NCI-H1105 (cell line): ENCODE measurements at regions not wholly inside any gene's neighbourhood (a gene's known extent, or its start where the extent isn't known, plus 50 kb on each side); places are given as distances from the start of the nearest gene placed in this dataset.

Source experiments
- DNase-seq: peaks from one replicate; lab custom pipeline; 2025; lab: John Stamatoyannopoulos, UW

DNA sequence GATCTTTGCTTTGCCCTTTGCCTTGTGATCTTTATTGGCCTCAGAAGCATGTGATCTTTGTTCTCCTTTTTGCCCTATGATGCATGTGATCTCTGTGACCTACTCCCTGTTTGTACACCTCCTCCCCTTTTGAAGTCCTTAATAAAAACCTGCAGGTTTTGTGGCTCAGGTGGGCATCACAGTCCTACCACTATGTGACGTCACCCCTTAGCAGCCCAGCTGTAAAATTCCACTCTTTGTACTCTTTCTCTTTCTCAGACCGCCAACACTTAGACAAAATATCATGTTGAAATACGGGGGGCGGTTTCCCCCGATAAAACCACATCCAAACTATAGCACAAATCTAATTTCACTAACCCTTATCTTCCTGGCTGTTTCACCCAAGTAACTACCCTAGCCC lies 76.7 kb upstream of the RAPGEF4 start:
- no peak for DNase-seq

DNA sequence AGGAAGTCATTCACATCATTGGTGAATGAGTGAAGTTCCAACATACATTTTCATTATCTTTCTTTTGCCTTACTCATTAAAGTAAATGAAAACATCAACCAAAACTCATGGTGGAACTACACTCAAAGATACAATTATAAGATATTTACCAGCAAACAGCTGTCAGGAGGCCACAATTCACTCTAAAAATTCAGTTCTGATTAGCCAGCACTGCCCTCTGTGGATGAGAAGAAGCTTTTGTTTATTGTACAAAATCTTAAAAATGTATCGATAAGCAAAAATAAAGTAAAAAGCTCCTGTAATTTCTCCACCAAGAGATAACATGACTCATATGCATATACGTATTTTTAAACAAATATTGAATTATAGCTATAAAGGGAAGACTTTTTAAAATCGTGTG lies 73.5 kb upstream of the RAPGEF4 start:
- no peak for DNase-seq

DNA sequence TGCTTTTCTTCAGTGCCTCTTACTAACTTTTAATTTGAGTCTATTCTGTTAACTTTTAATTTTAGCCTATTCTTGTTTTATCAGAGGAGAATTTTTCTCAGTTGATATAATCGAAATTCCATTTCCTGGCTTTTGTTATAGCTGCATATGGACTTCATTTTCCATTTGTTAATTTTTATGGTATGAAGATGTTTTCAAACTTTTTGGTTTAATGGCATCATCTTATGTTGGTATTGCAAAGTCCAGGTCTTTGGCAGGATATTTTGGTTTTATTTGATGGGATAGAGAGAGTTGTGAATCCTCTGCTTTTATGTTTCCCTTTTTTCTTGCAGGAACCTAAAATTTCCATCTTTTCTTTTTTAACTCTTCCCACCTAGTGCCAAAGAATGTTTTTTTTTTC lies 70.9 kb upstream of the RAPGEF4 start:
- no peak for DNase-seq

DNA sequence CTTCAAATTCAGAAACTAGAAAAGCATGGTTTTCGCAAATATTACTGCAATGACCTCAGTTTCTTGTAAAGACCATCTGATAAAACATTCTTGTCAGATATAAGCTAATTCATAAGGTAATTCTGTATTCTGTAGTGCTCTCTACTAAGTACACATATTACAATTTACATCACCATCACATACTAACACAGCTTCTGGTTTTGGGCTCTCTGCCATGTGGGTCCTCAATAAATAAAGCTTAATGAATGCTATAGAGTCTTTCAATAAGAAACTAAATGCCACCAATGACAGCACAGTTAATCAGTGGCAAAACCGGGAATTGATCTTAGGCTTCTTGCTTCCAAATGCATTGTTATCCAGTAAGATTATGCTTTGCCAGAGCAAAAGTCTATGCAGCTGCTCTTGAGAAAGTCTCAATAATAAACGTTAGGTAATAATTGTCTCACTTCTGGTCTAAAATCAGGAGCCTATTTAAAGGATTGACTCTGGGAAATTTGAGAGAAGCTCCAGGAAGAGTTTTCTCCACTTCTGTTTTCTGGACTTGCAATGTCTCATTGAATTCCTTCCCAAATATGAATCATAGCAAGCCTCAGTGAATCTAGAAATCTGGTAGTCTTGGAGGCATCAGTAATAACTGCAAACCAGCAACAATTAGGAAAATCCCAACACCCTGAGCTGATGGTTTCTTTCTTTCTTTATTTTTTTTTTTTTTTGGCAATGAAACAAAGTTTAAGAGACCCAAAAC lies 67.9 kb upstream of the RAPGEF4 start:
- no peak for DNase-seq

DNA sequence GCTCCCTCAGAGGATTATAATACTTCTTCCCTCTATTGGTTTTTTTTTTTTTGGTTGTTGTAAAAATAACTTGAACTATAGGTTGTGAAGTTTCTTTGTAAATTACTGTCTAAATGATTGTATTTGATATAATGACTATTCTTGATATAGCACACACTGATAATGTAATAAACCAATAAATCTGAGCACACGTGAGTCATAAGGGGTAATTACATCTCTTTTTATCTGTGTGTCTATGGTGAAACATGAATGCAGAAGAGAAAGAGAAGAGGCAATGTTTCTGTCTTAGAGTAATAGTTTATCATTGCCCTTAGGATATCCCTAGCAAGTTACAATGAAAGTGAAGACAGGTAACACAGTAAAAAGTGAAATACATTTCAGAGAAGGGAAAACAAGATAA lies 64.1 kb upstream of the RAPGEF4 start:
- no peak for DNase-seq

DNA sequence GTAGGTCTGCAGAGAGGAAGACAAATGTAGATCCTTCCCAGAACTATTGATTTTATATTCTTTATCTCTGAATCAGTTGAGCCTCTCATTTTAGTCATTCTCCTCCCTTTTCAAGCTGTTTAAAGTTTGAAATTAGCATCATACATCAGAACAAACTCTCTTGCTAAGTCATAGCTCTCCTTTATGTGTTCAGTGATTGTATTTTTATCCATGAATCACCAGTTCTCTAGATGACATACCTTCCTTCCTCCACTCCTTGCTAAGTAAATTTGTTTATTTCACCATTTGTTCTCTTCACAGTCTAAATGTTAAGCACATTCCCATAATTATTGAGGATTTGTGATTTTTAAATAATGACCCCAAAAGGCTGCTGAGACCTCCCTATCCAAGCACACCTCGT lies 63.5 kb upstream of the RAPGEF4 start:
- DNase-seq, result no peak

DNA sequence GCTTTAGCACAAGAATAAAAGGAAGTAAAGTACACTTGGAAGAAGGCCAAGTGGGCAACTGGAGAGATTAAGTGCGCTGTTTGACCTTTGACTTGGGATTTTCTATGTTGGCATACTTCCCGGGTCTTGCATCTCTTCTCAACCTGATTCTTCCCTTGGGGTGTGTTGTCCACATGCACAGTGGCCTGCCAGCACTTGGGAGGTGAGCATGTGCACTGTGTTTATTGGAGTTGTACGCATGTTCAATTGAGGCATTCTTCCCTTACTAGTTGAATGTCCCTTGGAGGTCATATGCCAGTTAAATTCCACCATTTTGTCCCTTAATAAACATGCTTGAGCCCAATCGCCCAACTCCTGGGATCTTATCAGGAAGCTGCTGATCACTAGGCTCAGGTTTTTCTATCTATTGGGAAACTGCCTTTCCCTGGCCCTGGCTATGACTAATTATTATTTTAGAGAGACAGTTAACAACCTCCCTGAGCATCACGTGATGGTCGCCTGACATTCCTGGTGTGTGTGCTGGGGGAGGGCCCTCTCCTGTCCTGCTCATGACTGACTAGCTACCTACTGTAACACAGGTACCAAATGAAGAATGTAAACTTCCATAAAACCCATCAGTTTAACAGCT lies 62.5 kb upstream of the RAPGEF4 start:
- no peak for DNase-seq

DNA sequence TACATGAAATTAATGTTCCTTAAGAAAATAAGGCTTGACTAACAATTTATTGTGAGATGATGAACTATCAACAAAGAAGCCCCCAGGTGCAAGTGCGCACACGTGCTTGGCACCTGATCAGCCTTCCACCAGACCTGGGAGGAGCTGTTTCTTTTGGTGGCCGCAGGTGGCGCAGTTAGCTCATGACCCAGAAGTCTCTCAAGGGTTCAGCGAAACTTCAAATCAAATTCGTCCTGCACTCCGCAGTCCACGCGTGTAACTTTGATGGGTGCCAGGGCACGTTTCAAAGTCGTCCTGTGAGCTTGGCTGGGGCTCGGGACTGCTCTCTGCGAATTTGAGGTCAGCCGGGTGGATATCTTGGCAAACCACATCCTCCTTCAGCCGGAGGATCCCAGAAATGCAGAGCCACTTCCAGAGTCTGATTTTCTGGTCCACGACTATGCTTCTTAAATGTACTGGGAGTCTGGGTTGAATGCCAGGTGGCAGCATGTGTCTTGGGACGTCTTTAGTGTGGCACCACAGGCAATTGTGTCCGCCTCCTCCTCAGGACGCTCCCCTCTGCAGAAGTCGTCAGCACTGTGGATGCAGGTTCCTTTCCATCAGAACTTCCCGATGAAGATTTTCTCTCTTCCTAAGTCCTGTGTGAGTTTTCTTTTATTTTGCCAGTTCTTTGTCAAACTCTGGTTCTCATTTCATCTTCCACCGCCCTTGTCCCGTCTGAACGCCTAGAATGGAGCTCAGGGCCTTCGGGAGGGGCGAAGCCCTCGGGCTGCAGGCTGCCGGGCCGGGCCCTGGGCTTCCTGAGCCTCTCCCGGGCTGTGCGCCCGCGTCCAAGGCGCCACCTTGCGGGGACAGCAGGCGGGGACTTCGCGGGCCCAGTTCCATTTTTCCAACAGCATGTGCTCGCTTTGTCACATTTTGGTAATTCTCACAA lies 61.3 kb upstream of the RAPGEF4 start:
- no peak for DNase-seq

DNA sequence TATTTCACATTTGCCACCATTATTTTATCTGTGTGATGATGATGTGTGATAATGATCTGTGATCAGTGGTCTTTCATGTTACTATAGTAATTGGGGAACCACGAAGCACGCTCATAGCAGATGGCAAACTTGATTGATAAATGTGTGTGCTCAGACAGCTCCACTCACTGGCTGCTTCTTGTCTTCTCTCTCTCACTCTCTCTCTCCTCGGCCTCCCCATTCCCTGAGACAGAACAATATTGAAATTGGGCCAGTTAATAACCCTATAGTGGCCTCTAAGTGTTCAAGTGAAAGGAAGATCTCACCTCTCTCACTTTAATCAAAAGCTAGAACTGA lies 60.7 kb upstream of the RAPGEF4 start:
- no peak for DNase-seq

DNA sequence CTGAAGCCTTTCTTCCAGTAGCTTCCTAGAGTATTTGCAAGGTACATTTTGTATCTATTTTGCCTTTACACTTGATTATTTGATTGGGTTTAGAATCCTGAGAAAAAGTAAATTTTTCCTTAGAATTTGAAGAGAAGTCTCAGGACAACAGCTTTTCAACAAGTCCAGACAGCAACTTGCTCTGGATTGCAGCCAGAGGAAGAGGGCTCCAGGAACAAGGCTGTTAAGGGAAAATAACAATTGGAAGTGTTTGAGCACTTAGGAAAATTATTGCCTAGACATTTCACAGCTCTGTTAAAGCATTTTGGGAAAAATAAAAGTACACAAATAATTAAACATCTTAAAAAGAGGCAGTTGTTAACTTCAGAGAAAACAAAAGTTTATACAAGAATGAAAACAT lies 58.3 kb upstream of the RAPGEF4 start:
- peak; percentile 1 for DNase-seq

DNA sequence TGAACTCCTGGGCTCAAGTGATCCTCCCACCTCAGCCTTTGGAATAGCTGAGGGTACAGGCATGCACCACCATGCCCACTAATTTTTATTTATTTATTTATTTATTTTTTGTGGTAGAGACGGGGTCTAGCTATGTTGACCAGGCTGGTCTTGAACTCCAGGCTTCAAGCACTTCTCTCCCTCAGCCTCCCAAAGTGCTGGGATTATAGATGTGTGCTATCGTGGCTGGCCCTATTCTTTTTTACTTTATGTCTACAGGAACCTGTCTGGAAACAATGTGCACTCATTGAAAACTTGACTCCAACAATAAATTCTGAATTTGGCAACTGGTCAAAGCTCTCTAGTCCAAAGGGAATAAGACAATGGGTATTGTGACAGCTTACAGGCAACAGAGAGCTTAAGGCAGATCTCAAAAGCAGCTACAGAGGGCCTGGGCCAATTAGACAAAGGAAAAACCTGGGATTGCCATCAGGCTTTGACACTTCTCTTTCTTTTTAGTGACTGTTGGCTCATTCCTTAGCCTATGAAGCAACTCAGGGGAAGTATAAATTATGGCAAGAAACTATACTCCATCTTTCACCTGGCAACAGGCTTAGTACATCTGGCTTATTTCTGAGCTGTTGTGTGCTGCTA lies 55.1 kb upstream of the RAPGEF4 start:
- no peak for DNase-seq

DNA sequence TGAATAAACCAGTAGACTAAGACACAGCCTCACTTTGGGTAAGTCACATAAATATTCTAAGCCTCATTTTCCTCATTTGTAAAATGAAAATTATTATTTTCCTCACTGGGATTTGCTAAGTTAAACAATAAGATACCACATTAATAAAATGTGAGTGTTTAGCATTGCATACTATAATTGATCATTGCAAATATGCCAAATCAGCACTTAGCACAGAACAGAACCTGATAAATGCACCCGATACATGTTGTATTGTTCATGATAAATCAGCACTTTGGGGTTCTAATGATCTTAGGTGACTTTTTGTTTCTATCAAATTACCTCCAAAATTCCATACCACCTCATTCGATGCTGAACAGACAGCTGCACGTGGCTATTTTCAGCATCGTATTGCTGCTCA lies 50.2 kb upstream of the RAPGEF4 start:
- no peak for DNase-seq
